Nephron (organoid): ENCODE measurements at regions not wholly inside any gene's neighbourhood (a gene's known extent, or its start where the extent isn't known, plus 50 kb on each side); places are given as distances from the start of the nearest gene placed in this dataset.

Experiments used
- H3K27ac Mint-ChIP-seq, 3 experiments: 2 replicates each; pipeline ENCODE4 v1.8.0; 2020; ENCODE audit warnings: mixed read lengths in 3 of 3, mild to moderate bottlenecking in 2 of 3, moderate library complexity in 1 of 3
- H3K27me3 Mint-ChIP-seq: 2 replicates; pipeline ENCODE4 v1.8.0; 2021; ENCODE audit warnings: low read depth, mild to moderate bottlenecking, moderate library complexity, mixed read lengths
- H3K36me3 Mint-ChIP-seq: 2 replicates; pipeline ENCODE4 v1.8.0; 2020; ENCODE audit warnings: low read depth, mixed read lengths
- H3K4me1 Mint-ChIP-seq: 2 replicates; pipeline ENCODE4 v1.8.0; 2020; ENCODE audit warnings: mixed read lengths
- H3K4me3 Mint-ChIP-seq, 3 experiments: 2 replicates each; pipeline ENCODE4 v1.8.0; 2020; ENCODE audit warnings: mild to moderate bottlenecking in 3 of 3, mixed read lengths in 3 of 3, moderate library complexity in 2 of 3
- H3K9me3 Mint-ChIP-seq: 2 replicates; pipeline ENCODE4 v1.8.0; 2020; ENCODE audit warnings: mixed read lengths
- CTCF ChIP-seq, 3 experiments: fragments of 200-600 bp; sonication (generic); IDR thresholded peaks; one replicate each; pipeline ENCODE4 v1.5.0; 2021; ENCODE audit warnings: antibody characterized with exemption in 3 of 3; ENCODE audit not compliant: unreplicated experiment in 3 of 3

GRCh38 chr1:212182579-212182978 is 102.6 kb upstream of the PPP2R5A start:
- H3K9me3 Mint-ChIP-seq, result peaks cover 4% of the 10 kb centered on the region
- H3K4me3 Mint-ChIP-seq, result no peak overlapping the region
- H3K36me3 Mint-ChIP-seq, result no peaks in the 10 kb centered on the region
- H3K4me1 Mint-ChIP-seq, result peaks cover 7% of the 10 kb centered on the region
- TF ChIP-seq CTCF (IDR thresholded peaks at IDR 0.05; ENCODE audit: unreplicated experiment in 3 of 3), result no peak
- peaks cover 8% of the 10 kb centered on the region for H3K27me3 Mint-ChIP-seq
- H3K27ac Mint-ChIP-seq, result no peak overlapping the region

GRCh38 chr1:212186427-212187207 is 98.6 kb upstream of the PPP2R5A start:
- Mint-ChIP-seq H3K4me1 (no peaks in the 10 kb centered on the region), H3K36me3 (no peaks in the 10 kb centered on the region), H3K27ac (no peak overlapping the region), H3K4me3 (no peak overlapping the region), H3K27me3 (peaks cover 8% of the 10 kb centered on the region), H3K9me3 (no peaks in the 10 kb centered on the region)
- TF ChIP-seq CTCF (IDR thresholded peaks at IDR 0.05; ENCODE audit: unreplicated experiment in 3 of 3), result no peak

GRCh38 chr1:212188599-212189351 is 96.4 kb upstream of the PPP2R5A start:
- H3K27me3 Mint-ChIP-seq, result peaks cover 8% of the 10 kb centered on the region
- H3K9me3 Mint-ChIP-seq, result no peaks in the 10 kb centered on the region
- no peaks in the 10 kb centered on the region for H3K4me1 Mint-ChIP-seq
- no peak for TF ChIP-seq CTCF (IDR thresholded peaks at IDR 0.05; ENCODE audit: unreplicated experiment in 3 of 3)
- no peaks in the 10 kb centered on the region for H3K36me3 Mint-ChIP-seq
- H3K4me3 Mint-ChIP-seq, result no peak overlapping the region
- H3K27ac Mint-ChIP-seq, result no peak overlapping the region

GRCh38 chr1:212189352-212189738 is 95.9 kb upstream of the PPP2R5A start:
- no peaks in the 10 kb centered on the region for H3K36me3 Mint-ChIP-seq
- no peak overlapping the region for H3K4me3 Mint-ChIP-seq
- TF ChIP-seq CTCF (IDR thresholded peaks at IDR 0.05; ENCODE audit: unreplicated experiment in 3 of 3), result no peak
- H3K27me3 Mint-ChIP-seq, result peaks cover 7% of the 10 kb centered on the region
- H3K27ac Mint-ChIP-seq, result no peak overlapping the region
- no peaks in the 10 kb centered on the region for H3K9me3 Mint-ChIP-seq
- no peaks in the 10 kb centered on the region for H3K4me1 Mint-ChIP-seq

GRCh38 chr1:212190169-212190568 is 95.0 kb upstream of the PPP2R5A start:
- H3K36me3 Mint-ChIP-seq, result no peaks in the 10 kb centered on the region
- H3K27me3 Mint-ChIP-seq, result no peaks in the 10 kb centered on the region
- no peaks in the 10 kb centered on the region for H3K4me1 Mint-ChIP-seq
- H3K9me3 Mint-ChIP-seq, result no peaks in the 10 kb centered on the region
- TF ChIP-seq CTCF (IDR thresholded peaks at IDR 0.05; ENCODE audit: unreplicated experiment in 3 of 3), result no peak
- H3K4me3 Mint-ChIP-seq, result no peak overlapping the region
- no peak overlapping the region for H3K27ac Mint-ChIP-seq
